OCI-LY1 (cell line): ENCODE measurements at regions not wholly inside any gene's neighbourhood (a gene's known extent, or its start where the extent isn't known, plus 50 kb on each side); places are given as distances from the start of the nearest gene placed in this dataset.

Experiments
- EZH2 ChIP-seq: fragments of 200-600 bp; sonication (generic), shearing (Covaris generic); IDR thresholded peaks from 2 replicates; pipeline ENCODE4 v1.8.0; 2017; ENCODE audit warnings: borderline replicate concordance, mixed run types, mild to moderate bottlenecking, antibody characterized with exemption, low read length, moderate library complexity, mixed read lengths
- TF ChIP-seq, protein P1 (sequence below): fragments of 200-600 bp; sonication (generic), shearing (Covaris generic); IDR thresholded peaks from 2 replicates; pipeline ENCODE4 v1.5.1; 2017; ENCODE audit warnings: mild to moderate bottlenecking, antibody characterized with exemption, low read length, moderate library complexity, mixed read lengths

DNA sequence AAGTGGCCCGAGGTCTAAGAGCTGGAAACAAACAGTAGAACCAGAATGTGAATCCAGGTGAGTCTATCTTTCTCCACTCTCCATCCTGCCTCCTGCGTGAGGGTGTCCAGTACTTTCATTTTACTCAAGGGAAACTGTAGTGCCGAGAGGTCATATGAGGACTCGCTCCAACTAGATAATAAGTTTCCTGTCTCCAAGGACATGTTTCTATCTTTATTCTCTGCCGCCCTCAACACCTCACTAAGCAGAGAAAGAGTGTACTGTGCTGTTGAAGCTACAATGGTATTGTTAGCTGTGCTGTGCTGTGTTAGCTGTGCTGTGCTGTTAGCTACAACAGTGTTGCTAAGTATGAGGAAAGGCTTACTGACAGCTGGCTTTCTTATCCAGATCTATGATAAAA lies 137.9 kb upstream of the COL8A1 start:
- TF ChIP-seq, protein P1, sequence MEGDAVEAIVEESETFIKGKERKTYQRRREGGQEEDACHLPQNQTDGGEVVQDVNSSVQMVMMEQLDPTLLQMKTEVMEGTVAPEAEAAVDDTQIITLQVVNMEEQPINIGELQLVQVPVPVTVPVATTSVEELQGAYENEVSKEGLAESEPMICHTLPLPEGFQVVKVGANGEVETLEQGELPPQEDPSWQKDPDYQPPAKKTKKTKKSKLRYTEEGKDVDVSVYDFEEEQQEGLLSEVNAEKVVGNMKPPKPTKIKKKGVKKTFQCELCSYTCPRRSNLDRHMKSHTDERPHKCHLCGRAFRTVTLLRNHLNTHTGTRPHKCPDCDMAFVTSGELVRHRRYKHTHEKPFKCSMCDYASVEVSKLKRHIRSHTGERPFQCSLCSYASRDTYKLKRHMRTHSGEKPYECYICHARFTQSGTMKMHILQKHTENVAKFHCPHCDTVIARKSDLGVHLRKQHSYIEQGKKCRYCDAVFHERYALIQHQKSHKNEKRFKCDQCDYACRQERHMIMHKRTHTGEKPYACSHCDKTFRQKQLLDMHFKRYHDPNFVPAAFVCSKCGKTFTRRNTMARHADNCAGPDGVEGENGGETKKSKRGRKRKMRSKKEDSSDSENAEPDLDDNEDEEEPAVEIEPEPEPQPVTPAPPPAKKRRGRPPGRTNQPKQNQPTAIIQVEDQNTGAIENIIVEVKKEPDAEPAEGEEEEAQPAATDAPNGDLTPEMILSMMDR = no peak
- no peak for TF ChIP-seq EZH2
